SK-N-SH (cell line): ENCODE measurements at regions not wholly inside any gene's neighbourhood (a gene's known extent, or its start where the extent isn't known, plus 50 kb on each side); places are given as distances from the start of the nearest gene placed in this dataset.

Experiments used
- CTCF ChIA-PET: fragments of 300-600, 350-600 bp; formaldehyde crosslinking; extraction: SDS; loops from one replicate; lab custom pipeline; 2021; lab: Yijun Ruan, JAX
- POLR2A ChIA-PET: fragments of 350-600 bp; sonication (Branson Sonifier 250); formaldehyde crosslinking; extraction: SDS; loops from one replicate; lab custom pipeline; 2020; ENCODE audit warnings: antibody characterized with exemption, inconsistent platforms; lab: Yijun Ruan, JAX
- DNase-seq: peaks from one replicate; pipeline ENCODE4 v3.0.0; 2012
- H2AFZ ChIP-seq: fragments of 200-600 bp; sonication (generic); 2 replicates; pipeline ENCODE4 v1.8.1; 2016; ENCODE audit warnings: antibody characterized with exemption, mild to moderate bottlenecking, low read depth
- H3F3A ChIP-seq: fragments of 200-600 bp; sonication (generic); replicated peaks from 2 replicates; pipeline ENCODE3; 2016; ENCODE audit warnings: antibody characterized with exemption, mild to moderate bottlenecking; ENCODE audit not compliant: insufficient read depth
- H3K27ac ChIP-seq, 2 experiments: fragments of 200-500 bp in 1 of 2; fragments of 200-600 bp in 1 of 2; sonication (Bioruptor generic) in 1 of 2; sonication (generic), shearing (Covaris generic) in 1 of 2; 2 replicates each; pipeline versions ENCODE4 v1.5.1 to v1.6.1; 2014 to 2016; ENCODE audit warnings: low read depth in 2 of 2, inconsistent platforms in 1 of 2, low read length in 1 of 2, mild to moderate bottlenecking in 1 of 2, mixed read lengths in 1 of 2
- H3K27me3 ChIP-seq: fragments of 200-600 bp; sonication (generic), shearing (Covaris generic); 2 replicates; pipeline ENCODE4 v1.6.1; 2016; ENCODE audit warnings: mixed run types; ENCODE audit not compliant: insufficient read depth
- H3K36me3 ChIP-seq, 2 experiments: fragments of 200-500 bp in 1 of 2; fragments of 200-600 bp in 1 of 2; sonication (Bioruptor generic) in 1 of 2; sonication (generic) in 1 of 2; replicated peaks in 1 of 2; 2 replicates each; pipeline versions ENCODE3 to v1.5.1; 2014 to 2016; ENCODE audit warnings: low read length in 1 of 2, mild to moderate bottlenecking in 1 of 2; ENCODE audit not compliant: insufficient read depth in 2 of 2, control insufficient read depth in 1 of 2
- H3K4me1 ChIP-seq, 2 experiments: fragments of 200-500 bp in 1 of 2; fragments of 200-600 bp in 1 of 2; sonication (Bioruptor generic) in 1 of 2; sonication (generic), shearing (Covaris generic) in 1 of 2; 2 replicates each; pipeline versions ENCODE4 v1.5.1 to v1.6.1; 2014 to 2016; ENCODE audit warnings: low read depth in 1 of 2, low read length in 1 of 2, mixed run types in 1 of 2; ENCODE audit not compliant: insufficient read depth in 2 of 2, control insufficient read depth in 1 of 2
- H3K4me2 ChIP-seq: fragments of 200-600 bp; sonication (generic), shearing (Covaris generic); 2 replicates; pipeline ENCODE4 v1.6.1; 2017; ENCODE audit warnings: mixed run types
- H3K4me3 ChIP-seq, 2 experiments: fragments of 200-500 bp in 1 of 2; fragments of 200-600 bp in 1 of 2; sonication (Bioruptor generic) in 1 of 2; sonication (generic), shearing (Covaris generic) in 1 of 2; 2 replicates each; pipeline versions ENCODE4 v1.5.1 to v1.8.1; 2014 to 2016; ENCODE audit warnings: low read depth in 2 of 2, inconsistent platforms in 1 of 2, low read length in 1 of 2, mild to moderate bottlenecking in 1 of 2, mixed read lengths in 1 of 2, moderate library complexity in 1 of 2
- H3K79me2 ChIP-seq: fragments of 200-600 bp; sonication (generic); 2 replicates; pipeline ENCODE4 v1.8.1; 2017; ENCODE audit warnings: mild to moderate bottlenecking; ENCODE audit not compliant: insufficient read depth
- H3K9ac ChIP-seq: fragments of 200-600 bp; sonication (generic); 2 replicates; pipeline ENCODE4 v1.6.1; 2017; ENCODE audit warnings: mixed run types
- H3K9me2 ChIP-seq: fragments of 200-600 bp; sonication (generic); 2 replicates; pipeline ENCODE4 v1.6.1; 2017; ENCODE audit warnings: mixed run types
- H3K9me3 ChIP-seq: fragments of 200-600 bp; sonication (generic); 2 replicates; pipeline ENCODE4 v1.6.1; 2017; ENCODE audit warnings: mixed run types, mild to moderate bottlenecking, moderate library complexity
- H4K20me1 ChIP-seq: fragments of 200-600 bp; sonication (generic); 2 replicates; pipeline ENCODE4 v1.6.1; 2017; ENCODE audit warnings: mild to moderate bottlenecking, mixed run types; ENCODE audit not compliant: insufficient read depth
- ELF1 ChIP-seq: IDR thresholded peaks from 2 replicates; pipeline ENCODE4 v1.4.0; 2012
- EP300 ChIP-seq, 2 experiments: IDR thresholded peaks; 2 replicates each; pipeline versions ENCODE4 v1.4.0 to v1.6.1; 2012; ENCODE audit warnings: borderline replicate concordance in 1 of 2, low read depth in 1 of 2, low read length in 1 of 2
- FOSL2 ChIP-seq: IDR thresholded peaks from 2 replicates; pipeline ENCODE4 v1.4.0; 2012; ENCODE audit warnings: low read depth, mild to moderate bottlenecking, moderate library complexity, borderline replicate concordance
- FOXM1 ChIP-seq: IDR thresholded peaks from 2 replicates; pipeline ENCODE4 v1.4.0; 2012; ENCODE audit warnings: low read depth, mild to moderate bottlenecking
- GABPA ChIP-seq: IDR thresholded peaks from 2 replicates; pipeline ENCODE4 v1.4.0; 2012; ENCODE audit warnings: low read depth, mild to moderate bottlenecking
- JUND ChIP-seq: IDR thresholded peaks from 2 replicates; pipeline ENCODE4 v1.4.0; 2012
- MEF2A ChIP-seq: IDR thresholded peaks from 2 replicates; pipeline ENCODE4 v1.4.0; 2012; ENCODE audit warnings: low read depth, borderline replicate concordance
- RAD21 ChIP-seq: IDR thresholded peaks from 2 replicates; pipeline ENCODE4 v1.6.1; 2012; ENCODE audit warnings: mild to moderate bottlenecking, low read length
- RFX5 ChIP-seq: IDR thresholded peaks from 2 replicates; pipeline ENCODE4 v1.6.1; 2012; ENCODE audit warnings: mild to moderate bottlenecking, improper control_type of control experiment, low read length
- SMC3 ChIP-seq: IDR thresholded peaks from 2 replicates; pipeline ENCODE4 v1.6.1; 2012; ENCODE audit warnings: low read depth, low read length, improper control_type of control experiment
- TAF1 ChIP-seq: IDR thresholded peaks from 2 replicates; pipeline ENCODE4 v1.6.1; 2012; ENCODE audit warnings: low read depth, mild to moderate bottlenecking, low read length, moderate library complexity, borderline replicate concordance
- TEAD4 ChIP-seq: IDR thresholded peaks from 2 replicates; pipeline ENCODE4 v1.4.0; 2012; ENCODE audit warnings: mild to moderate bottlenecking, borderline replicate concordance; ENCODE audit not compliant: insufficient read depth
- whole genome bisulfite sequencing: methylation state at CpG from one replicate; pipeline ENCODE4 v1.1.6; 2017; ENCODE audit warnings: low lambda C conversion rate; 5-methylcytosine and 5-hydroxymethylcytosine counted together
- TF ChIP-seq, protein P1 (sequence below): IDR thresholded peaks from 2 replicates; pipeline ENCODE4; 2012
- TF ChIP-seq, protein P2 (sequence below): fragments of 150-350 bp; IDR thresholded peaks from 2 replicates; pipeline ENCODE4 v1.6.1; 2016; ENCODE audit warnings: mild to moderate bottlenecking, low read depth, low read length
- TF ChIP-seq, protein P3 (sequence below): IDR thresholded peaks from 2 replicates; pipeline ENCODE4 v1.6.1; 2012; ENCODE audit warnings: mild to moderate bottlenecking, low read depth, low read length, moderate library complexity
- TF ChIP-seq, protein P4 (sequence below): IDR thresholded peaks from 2 replicates; pipeline ENCODE4 v1.4.0; 2012; ENCODE audit warnings: low read depth, borderline replicate concordance

DNA sequence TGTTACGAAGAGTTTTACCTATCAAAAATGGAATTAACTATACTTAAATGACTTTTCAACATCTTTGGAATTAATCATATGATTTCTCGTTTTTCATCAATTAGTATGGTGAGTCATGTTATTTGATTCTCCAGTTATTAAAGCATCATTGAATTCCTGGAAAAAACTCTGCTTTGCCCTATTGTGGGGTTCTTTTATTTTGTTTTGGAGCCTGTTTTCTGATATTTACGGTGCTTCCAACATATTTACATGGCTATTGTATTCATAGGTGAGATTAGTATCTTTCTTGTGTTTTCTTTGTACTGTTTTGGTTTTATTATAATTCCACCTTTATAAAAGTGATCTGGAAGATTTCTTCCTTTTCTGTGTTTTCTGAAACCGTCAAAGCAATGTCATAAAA is 902.7 kb downstream of the TBC1D22A start:
- no peak overlapping the region for H3K27ac ChIP-seq
- DNase-seq = no peak
- no peaks in the 10 kb centered on the region for H3K9me3 ChIP-seq
- no peaks in the 10 kb centered on the region for H3K4me1 ChIP-seq
- H3K9me2 ChIP-seq = no peaks in the 10 kb centered on the region
- TF ChIP-seq FOSL2 (no peak), RAD21 (no peak), JUND (no peak), GABPA (no peak), SMC3 (no peak)
- TF ChIP-seq, protein P1, sequence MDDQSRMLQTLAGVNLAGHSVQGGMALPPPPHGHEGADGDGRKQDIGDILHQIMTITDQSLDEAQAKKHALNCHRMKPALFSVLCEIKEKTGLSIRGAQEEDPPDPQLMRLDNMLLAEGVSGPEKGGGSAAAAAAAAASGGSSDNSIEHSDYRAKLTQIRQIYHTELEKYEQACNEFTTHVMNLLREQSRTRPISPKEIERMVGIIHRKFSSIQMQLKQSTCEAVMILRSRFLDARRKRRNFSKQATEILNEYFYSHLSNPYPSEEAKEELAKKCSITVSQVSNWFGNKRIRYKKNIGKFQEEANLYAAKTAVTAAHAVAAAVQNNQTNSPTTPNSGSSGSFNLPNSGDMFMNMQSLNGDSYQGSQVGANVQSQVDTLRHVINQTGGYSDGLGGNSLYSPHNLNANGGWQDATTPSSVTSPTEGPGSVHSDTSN = no peak
- TF ChIP-seq, protein P2, sequence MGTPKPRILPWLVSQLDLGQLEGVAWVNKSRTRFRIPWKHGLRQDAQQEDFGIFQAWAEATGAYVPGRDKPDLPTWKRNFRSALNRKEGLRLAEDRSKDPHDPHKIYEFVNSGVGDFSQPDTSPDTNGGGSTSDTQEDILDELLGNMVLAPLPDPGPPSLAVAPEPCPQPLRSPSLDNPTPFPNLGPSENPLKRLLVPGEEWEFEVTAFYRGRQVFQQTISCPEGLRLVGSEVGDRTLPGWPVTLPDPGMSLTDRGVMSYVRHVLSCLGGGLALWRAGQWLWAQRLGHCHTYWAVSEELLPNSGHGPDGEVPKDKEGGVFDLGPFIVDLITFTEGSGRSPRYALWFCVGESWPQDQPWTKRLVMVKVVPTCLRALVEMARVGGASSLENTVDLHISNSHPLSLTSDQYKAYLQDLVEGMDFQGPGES = no peak
- no peak overlapping the region for H3K4me3 ChIP-seq
- no peaks in the 10 kb centered on the region for H3K27me3 ChIP-seq
- ChIA-PET CTCF (no interaction called here), POLR2A (no interaction called here)
- no peaks in the 10 kb centered on the region for H3K36me3 ChIP-seq
- H3F3A ChIP-seq = no peaks in the 10 kb centered on the region
- H2AFZ ChIP-seq = no peak overlapping the region
- H3K4me2 ChIP-seq = no peak overlapping the region
- H3K79me2 ChIP-seq = no peaks in the 10 kb centered on the region
- H3K9ac ChIP-seq = no peak overlapping the region
- WGBS = 28% methylated on average over 4 of the region's 4 CpGs
- no peaks in the 10 kb centered on the region for H4K20me1 ChIP-seq

DNA sequence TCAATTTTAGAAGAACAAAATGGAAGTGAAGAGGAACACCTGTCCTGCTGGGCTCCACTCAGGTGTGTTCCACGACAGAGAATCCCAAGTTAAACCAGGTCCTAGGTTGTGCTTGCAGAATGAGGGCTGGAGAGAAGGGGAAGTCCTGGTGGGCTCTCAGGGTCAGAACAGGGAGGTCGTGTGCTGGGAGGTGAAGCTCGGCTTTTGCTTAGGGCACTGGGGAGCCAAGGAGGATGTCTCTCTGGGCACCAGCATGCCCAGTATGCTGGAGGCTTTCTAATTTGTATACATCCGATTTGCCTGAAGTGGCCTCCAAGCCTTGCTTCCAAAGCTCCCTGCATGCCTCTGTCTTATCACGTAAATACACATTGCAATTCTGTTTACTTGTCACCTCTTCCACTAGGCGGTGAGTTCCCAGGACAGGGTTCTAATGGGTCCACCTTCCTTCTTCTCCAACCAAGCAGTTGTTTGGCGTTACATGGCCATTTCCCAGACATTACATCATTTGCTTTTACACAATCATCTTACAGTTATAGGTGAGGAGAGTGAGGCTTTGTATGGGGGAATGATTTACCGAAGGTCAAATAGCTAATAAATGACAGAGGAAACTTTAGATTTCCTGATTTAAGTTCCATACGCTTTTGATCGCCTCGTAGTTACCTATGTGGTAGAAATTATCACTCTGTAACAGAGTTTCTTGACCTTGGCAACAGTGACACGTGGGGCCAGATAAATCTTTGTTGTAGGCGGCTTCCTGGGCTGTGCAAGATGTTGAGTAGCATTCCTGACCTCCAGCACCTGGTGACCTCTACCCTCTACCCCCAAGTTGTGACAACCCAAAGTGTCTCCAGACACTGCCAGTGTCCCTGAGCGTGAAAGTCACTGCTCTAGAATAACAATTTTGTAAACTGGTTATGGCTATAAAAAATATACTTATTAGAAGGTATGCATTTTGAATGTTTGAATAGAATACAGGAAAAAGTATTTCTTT is 901.5 kb downstream of the TBC1D22A start:
- H2AFZ ChIP-seq = no peak overlapping the region
- H3K9me3 ChIP-seq = no peaks in the 10 kb centered on the region
- no peaks in the 10 kb centered on the region for H4K20me1 ChIP-seq
- no peak overlapping the region for H3K9ac ChIP-seq
- WGBS = 36% methylated on average over 14 of the region's 14 CpGs
- no peak overlapping the region for H3K4me3 ChIP-seq
- no peaks in the 10 kb centered on the region for H3K4me1 ChIP-seq
- ChIA-PET CTCF (no interaction called here), POLR2A (no interaction called here)
- no peak overlapping the region for H3K27ac ChIP-seq
- no peaks in the 10 kb centered on the region for H3F3A ChIP-seq
- no peak for DNase-seq
- H3K36me3 ChIP-seq = no peaks in the 10 kb centered on the region
- H3K9me2 ChIP-seq = no peaks in the 10 kb centered on the region
- no peaks in the 10 kb centered on the region for H3K27me3 ChIP-seq
- no peaks in the 10 kb centered on the region for H3K79me2 ChIP-seq
- no peak overlapping the region for H3K4me2 ChIP-seq
- TF ChIP-seq RFX5 (no peak), GABPA (no peak), MEF2A (no peak), TAF1 (no peak), FOXM1 (no peak), JUND (no peak), ELF1 (no peak), RAD21 (no peak), SMC3 (no peak), EP300 (IDR thresholded peaks at IDR 0.05; ENCODE audit: borderline replicate concordance in 1 of 2, low read depth in 1 of 2, low read length in 1 of 2) (no peak), TEAD4 (no peak)
- TF ChIP-seq, protein P3, sequence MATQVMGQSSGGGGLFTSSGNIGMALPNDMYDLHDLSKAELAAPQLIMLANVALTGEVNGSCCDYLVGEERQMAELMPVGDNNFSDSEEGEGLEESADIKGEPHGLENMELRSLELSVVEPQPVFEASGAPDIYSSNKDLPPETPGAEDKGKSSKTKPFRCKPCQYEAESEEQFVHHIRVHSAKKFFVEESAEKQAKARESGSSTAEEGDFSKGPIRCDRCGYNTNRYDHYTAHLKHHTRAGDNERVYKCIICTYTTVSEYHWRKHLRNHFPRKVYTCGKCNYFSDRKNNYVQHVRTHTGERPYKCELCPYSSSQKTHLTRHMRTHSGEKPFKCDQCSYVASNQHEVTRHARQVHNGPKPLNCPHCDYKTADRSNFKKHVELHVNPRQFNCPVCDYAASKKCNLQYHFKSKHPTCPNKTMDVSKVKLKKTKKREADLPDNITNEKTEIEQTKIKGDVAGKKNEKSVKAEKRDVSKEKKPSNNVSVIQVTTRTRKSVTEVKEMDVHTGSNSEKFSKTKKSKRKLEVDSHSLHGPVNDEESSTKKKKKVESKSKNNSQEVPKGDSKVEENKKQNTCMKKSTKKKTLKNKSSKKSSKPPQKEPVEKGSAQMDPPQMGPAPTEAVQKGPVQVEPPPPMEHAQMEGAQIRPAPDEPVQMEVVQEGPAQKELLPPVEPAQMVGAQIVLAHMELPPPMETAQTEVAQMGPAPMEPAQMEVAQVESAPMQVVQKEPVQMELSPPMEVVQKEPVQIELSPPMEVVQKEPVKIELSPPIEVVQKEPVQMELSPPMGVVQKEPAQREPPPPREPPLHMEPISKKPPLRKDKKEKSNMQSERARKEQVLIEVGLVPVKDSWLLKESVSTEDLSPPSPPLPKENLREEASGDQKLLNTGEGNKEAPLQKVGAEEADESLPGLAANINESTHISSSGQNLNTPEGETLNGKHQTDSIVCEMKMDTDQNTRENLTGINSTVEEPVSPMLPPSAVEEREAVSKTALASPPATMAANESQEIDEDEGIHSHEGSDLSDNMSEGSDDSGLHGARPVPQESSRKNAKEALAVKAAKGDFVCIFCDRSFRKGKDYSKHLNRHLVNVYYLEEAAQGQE = no peak
- TF ChIP-seq, protein P4, sequence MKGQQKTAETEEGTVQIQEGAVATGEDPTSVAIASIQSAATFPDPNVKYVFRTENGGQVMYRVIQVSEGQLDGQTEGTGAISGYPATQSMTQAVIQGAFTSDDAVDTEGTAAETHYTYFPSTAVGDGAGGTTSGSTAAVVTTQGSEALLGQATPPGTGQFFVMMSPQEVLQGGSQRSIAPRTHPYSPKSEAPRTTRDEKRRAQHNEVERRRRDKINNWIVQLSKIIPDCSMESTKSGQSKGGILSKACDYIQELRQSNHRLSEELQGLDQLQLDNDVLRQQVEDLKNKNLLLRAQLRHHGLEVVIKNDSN = no peak
- TF ChIP-seq, protein P1 = no peak
